Stimulated activated CD4-positive, alpha-beta T cell treated with anti-CD3 and anti-CD28 coated beads, Interleukin-12 subunit alpha, Interleukin-12 subunit beta, amount 100 ng/mL, for 24 hours (primary cell): ENCODE measurements at regions not wholly inside any gene's neighbourhood (a gene's known extent, or its start where the extent isn't known, plus 50 kb on each side); places are given as distances from the start of the nearest gene placed in this dataset.
A peak's percentile ranks its signal among the peaks of the same experiment; 100 is the strongest.
"Not testable (repeated sequence)": the region's sequence is repeated elsewhere in the genome, so short reads cannot be mapped to it uniquely, and the experiment has no call there.

Experiments used
- DNase-seq, 2 experiments: peaks; one replicate each; pipeline ENCODE4 v3.0.0-alpha.2; 2020; ENCODE audit warnings: low read depth in 2 of 2

- peak; percentile 36 to 63 for DNase-seq
These were observed 163.4 kb upstream of the CIBAR2 start for GRCh38 chr16:85275533-85276249.

GRCh38 chr16:85276258-85276657 lies 164.0 kb upstream of the CIBAR2 start:
- DNase-seq = no peak

- no peak for DNase-seq
These were observed 164.4 kb upstream of the CIBAR2 start for GRCh38 chr16:85276721-85277120.

- DNase-seq = no peak
These were observed 166.6 kb upstream of the CIBAR2 start for GRCh38 chr16:85278839-85279238.

- DNase-seq = no peak
These were observed 167.1 kb upstream of the CIBAR2 start for GRCh38 chr16:85279402-85279801.

GRCh38 chr16:85279825-85280545 lies 167.7 kb upstream of the CIBAR2 start:
- no peak for DNase-seq

GRCh38 chr16:85281181-85281580 lies 168.9 kb upstream of the CIBAR2 start:
- DNase-seq = no peak

GRCh38 chr16:85282842-85283241 lies 170.6 kb upstream of the CIBAR2 start:
- DNase-seq = no peak

GRCh38 chr16:85283305-85284050 lies 171.2 kb upstream of the CIBAR2 start:
- DNase-seq = no peak

- no peak for DNase-seq
These were observed 172.0 kb upstream of the CIBAR2 start for GRCh38 chr16:85284141-85284817.

- DNase-seq = no peak
These were observed 173.4 kb upstream of the CIBAR2 start for GRCh38 chr16:85285681-85286065.

- DNase-seq = no peak
These were observed 174.0 kb upstream of the CIBAR2 start for GRCh38 chr16:85286066-85286831.

GRCh38 chr16:85286951-85287814 lies 174.9 kb upstream of the CIBAR2 start:
- DNase-seq = no peak

- DNase-seq = not testable (repeated sequence)
These were observed 175.5 kb upstream of the CIBAR2 start for GRCh38 chr16:85287815-85288109.

GRCh38 chr16:85288341-85288868 lies 176.1 kb upstream of the CIBAR2 start:
- no peak for DNase-seq

GRCh38 chr16:85288869-85289660 lies 176.8 kb upstream of the CIBAR2 start:
- no peak for DNase-seq

- no peak for DNase-seq
These were observed 177.7 kb upstream of the CIBAR2 start for GRCh38 chr16:85289760-85290625.

- DNase-seq = no peak
These were observed 178.5 kb upstream of the CIBAR2 start for GRCh38 chr16:85290626-85291301.
